MG63 (cell line): ENCODE measurements at regions not wholly inside any gene's neighbourhood (a gene's known extent, or its start where the extent isn't known, plus 50 kb on each side); places are given as distances from the start of the nearest gene placed in this dataset.

Source experiments
- DNase-seq: peaks from one replicate; pipeline ENCODE4 v3.0.0-alpha.2; 2020
- H3K27me3 ChIP-seq: fragments of 250-450 bp; sonication (Bioruptor Pico); 2 replicates; pipeline ENCODE4 v1.5.1; 2020; ENCODE audit warnings: mild to moderate bottlenecking, moderate library complexity
- H3K36me3 ChIP-seq: fragments of 250-450 bp; sonication (Bioruptor Pico); 2 replicates; pipeline ENCODE4 v1.5.1; 2020; ENCODE audit warnings: mild to moderate bottlenecking, moderate library complexity
- H3K4me3 ChIP-seq: fragments of 250-450 bp; sonication (Bioruptor Pico); 2 replicates; pipeline ENCODE4 v1.5.1; 2020; ENCODE audit warnings: mild to moderate bottlenecking, moderate library complexity
- H3K9me3 ChIP-seq: fragments of 250-450 bp; sonication (Bioruptor Pico); 2 replicates; pipeline ENCODE4 v1.5.1; 2020; ENCODE audit warnings: mild to moderate bottlenecking, moderate library complexity

DNA sequence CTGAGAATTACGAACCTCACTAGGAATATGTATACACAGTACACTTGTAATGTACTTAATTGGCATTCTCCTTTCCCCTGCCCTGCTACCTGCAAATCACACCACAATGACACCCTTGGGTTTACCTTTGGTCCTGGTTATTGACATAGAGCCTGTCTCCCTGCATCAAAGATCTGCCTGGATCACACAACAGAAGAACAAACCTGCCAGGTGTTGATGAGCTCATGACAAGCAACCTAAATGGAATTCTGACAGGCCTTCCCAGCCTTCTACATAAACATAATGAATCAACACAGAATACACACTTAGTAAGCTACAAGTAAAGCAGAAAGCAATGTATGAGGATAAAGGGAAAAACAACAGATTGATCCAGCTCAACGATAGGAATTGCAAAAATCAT is 95.6 kb downstream of the HDGFL1 start:
- no peak overlapping the region for H3K4me3 ChIP-seq
- H3K9me3 ChIP-seq: no peaks in the 10 kb centered on the region
- H3K27me3 ChIP-seq: no peaks in the 10 kb centered on the region
- DNase-seq: no peak
- no peaks in the 10 kb centered on the region for H3K36me3 ChIP-seq

DNA sequence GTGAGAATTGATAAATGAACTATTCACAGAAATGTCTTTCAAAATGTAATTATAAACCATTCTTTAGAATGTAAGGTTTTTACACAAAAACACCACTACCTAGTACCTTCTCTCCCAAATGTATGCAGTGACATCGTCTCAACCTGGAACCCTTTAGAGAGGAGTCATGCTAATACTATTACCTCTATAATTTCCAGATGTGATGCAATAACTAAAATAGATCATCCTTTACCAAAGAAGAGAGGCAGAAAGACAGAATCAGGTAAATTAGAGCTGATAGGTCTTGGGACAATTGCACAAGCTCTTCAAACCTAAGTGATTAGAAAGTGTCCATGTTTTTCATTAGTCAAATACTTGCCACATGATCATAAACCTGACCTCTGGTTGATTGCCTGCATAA is 96.7 kb downstream of the HDGFL1 start:
- H3K27me3 ChIP-seq: no peaks in the 10 kb centered on the region
- H3K9me3 ChIP-seq: no peaks in the 10 kb centered on the region
- H3K4me3 ChIP-seq: no peak overlapping the region
- no peaks in the 10 kb centered on the region for H3K36me3 ChIP-seq
- DNase-seq: no peak

DNA sequence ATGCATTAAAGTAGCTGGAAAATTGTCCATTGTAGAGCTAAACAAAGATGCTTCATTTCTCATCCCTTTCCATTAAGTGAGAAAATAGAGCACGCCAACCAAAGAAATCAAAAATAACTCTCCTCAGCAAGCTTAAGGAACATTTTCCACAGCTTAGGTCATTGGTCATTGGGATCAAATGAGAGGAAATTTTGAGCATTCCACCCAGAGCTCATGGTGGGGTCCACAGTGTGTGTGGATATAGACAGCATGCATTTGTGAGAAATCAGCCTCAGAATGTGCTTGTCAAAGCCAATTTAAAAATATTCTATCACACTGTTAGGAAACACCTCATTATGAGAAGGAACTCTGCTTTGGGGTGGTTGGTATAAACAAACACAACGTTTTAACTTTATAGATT is 97.2 kb downstream of the HDGFL1 start:
- Histone ChIP-seq H3K9me3 (no peaks in the 10 kb centered on the region), H3K36me3 (no peaks in the 10 kb centered on the region), H3K27me3 (no peaks in the 10 kb centered on the region), H3K4me3 (no peak overlapping the region)
- DNase-seq: no peak

DNA sequence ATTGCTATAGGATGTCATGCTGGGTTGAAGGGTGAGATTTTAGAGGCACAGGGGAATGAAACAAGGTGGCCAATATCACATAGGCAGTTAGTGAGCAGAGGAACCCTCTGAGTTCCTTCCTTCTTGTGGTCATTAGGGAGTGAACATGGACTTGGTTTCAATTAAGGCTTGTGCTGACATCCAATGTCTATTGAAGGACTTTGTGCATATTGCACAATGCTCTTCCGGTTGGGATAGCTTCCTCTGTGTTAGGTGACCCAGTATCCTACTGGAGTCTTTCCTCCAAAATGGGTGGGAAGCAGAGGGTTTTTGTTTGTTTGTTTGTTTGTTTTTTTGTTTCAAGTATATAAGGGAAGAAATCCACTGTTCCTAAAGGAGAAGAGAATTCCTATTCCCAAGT is 98.5 kb downstream of the HDGFL1 start:
- H3K27me3 ChIP-seq: no peaks in the 10 kb centered on the region
- DNase-seq: no peak
- H3K36me3 ChIP-seq: no peaks in the 10 kb centered on the region
- H3K9me3 ChIP-seq: no peaks in the 10 kb centered on the region
- no peak overlapping the region for H3K4me3 ChIP-seq

DNA sequence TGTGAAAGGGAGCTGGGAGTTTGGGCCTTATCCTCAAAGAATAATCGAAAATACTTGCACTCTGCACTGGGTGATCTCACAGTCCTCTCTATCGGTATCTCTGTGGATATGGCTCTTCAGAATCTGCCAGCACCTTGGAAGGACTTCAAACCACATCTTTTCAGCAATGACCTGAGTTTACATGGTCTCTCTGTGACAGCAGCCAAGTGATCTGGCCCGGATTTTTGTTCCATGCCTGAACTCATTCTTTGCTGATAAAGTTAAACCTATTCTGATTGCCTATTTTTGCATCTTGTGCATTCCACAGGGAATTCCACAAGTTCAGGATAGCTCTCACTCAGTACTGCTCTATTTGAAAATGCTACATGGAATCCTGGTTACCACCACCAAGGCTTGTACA is 98.9 kb downstream of the HDGFL1 start:
- Histone ChIP-seq H3K9me3 (no peaks in the 10 kb centered on the region), H3K4me3 (no peak overlapping the region)
- no peak for DNase-seq

DNA sequence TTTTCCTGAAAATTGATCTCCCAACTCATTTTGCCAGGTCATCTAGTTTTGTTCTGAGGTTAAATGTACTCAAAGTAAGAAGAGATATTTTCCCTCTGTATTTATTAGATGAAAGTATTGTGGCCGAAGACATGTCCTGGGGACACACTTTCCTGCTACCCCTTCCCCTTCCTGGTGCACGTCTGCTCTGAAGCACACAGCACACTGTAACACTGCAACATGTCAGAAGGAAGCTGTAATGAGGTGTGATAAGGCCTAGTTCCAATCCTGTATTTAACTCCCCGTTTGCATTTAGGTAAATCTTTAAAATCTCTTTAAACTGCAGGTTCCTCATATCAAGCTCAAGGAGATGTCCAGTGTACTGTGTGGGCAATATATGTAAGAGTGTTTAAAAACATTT is 99.4 kb downstream of the HDGFL1 start:
- Histone ChIP-seq H3K27me3 (no peaks in the 10 kb centered on the region), H3K4me3 (no peak overlapping the region), H3K9me3 (no peaks in the 10 kb centered on the region), H3K36me3 (no peaks in the 10 kb centered on the region)
- DNase-seq: no peak

More for the DNA sequence above, 98.9 kb downstream of the HDGFL1 start:
- no peaks in the 10 kb centered on the region for H3K36me3 ChIP-seq
- H3K27me3 ChIP-seq: no peaks in the 10 kb centered on the region

DNA sequence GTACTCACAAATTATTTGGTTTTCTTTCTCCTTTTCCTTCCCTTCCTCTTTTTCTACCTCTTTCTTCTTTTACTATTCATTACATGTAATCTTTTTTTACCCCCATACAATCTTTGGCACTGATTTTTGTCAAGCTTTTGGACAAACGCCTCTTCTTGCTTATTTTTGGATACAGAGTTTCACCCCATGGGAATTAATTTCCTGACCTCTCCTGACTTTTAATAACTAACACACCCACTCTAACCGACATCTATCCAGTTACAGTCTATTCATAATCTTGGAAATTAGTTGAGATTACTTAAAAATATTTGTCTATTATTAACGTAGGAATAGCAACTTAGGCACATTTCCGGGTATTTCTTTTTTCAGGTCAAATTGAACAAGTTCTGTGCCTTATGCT is 101.2 kb downstream of the HDGFL1 start:
- Histone ChIP-seq H3K27me3 (no peaks in the 10 kb centered on the region), H3K9me3 (no peaks in the 10 kb centered on the region), H3K4me3 (no peak overlapping the region), H3K36me3 (no peaks in the 10 kb centered on the region)
- DNase-seq: no peak

DNA sequence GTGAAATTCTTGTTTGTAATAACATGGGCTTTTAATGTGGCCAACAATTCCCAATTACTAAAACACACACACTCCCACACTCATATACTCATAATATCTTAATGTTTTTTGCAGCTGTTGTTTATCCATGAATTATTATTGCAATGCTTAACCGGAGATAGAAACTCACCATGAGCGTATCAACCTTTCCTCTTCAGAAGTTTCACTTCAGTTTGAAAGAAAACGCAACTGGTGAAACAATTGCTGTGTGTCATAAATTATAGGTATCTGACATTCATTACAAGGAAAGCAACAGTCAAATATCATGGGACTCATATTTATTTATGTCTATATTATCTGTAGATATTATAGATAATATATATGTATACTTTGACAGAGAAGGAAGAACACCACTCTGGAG is 104.1 kb downstream of the HDGFL1 start:
- Histone ChIP-seq H3K27me3 (no peaks in the 10 kb centered on the region), H3K4me3 (no peak overlapping the region), H3K9me3 (no peaks in the 10 kb centered on the region), H3K36me3 (no peaks in the 10 kb centered on the region)
- no peak for DNase-seq

DNA sequence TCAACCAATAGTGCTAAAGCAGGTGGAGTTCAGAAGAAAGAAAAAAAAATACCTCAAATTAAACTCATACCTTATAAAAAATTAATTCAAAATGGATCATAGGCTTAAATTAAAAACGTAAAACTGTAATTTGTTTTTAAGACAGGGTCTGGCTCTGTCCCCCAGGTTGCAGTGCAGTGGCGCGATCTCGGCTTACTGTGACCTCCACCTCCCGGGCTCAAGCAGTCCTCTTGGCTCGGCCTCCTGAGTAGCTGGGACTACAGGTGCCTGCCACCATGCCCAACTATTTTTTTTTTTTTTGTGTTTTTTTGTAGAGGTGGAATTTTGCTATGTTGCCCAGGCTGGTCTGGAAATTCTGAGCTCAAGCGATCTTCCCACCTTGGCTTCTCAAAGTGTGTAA is 111.6 kb downstream of the HDGFL1 start:
- H3K27me3 ChIP-seq: no peaks in the 10 kb centered on the region
- no peak overlapping the region for H3K4me3 ChIP-seq
- no peaks in the 10 kb centered on the region for H3K9me3 ChIP-seq
- no peaks in the 10 kb centered on the region for H3K36me3 ChIP-seq
- DNase-seq: no peak

DNA sequence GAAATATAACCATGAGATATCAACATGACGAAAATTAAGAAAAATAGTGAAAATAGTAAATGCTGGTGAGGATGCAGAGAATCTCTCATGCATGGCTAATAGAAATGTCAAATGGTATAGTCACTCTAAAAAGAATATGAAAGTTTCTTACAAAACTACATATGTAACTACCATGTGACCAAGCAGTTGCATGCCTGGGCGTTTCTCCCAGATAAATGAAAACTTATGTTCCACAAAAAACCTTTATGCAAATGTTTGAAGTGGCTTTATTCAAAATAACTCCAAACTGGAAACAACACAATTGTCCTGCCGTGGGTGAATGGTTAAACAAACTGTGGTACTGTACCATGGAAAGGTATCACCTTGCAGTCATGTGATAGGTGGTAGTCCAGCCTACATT is 112.4 kb downstream of the HDGFL1 start:
- no peaks in the 10 kb centered on the region for H3K9me3 ChIP-seq
- H3K36me3 ChIP-seq: no peaks in the 10 kb centered on the region
- no peak for DNase-seq
- H3K27me3 ChIP-seq: no peaks in the 10 kb centered on the region
- no peak overlapping the region for H3K4me3 ChIP-seq

DNA sequence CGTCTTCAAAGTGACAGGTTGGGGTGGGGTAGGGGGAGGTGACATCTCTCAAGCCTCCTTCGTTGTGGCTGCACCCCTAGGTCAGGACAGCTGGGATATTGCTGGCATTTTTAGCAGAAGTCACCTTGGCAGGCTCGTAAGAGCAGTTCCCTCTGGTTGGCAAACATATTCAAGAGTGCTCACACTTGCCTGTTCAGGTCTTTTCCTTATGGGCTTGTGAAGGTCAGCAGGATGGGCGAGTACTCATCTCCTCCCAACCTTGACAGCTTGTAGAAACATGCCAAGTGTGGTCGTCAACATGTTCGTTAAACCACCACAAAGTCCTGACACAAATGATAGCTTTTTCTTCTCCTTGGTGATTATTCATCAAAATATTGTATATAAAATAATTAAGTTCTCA is 113.6 kb downstream of the HDGFL1 start:
- Histone ChIP-seq H3K27me3 (no peaks in the 10 kb centered on the region), H3K9me3 (no peaks in the 10 kb centered on the region), H3K36me3 (no peaks in the 10 kb centered on the region), H3K4me3 (no peak overlapping the region)
- DNase-seq: no peak

DNA sequence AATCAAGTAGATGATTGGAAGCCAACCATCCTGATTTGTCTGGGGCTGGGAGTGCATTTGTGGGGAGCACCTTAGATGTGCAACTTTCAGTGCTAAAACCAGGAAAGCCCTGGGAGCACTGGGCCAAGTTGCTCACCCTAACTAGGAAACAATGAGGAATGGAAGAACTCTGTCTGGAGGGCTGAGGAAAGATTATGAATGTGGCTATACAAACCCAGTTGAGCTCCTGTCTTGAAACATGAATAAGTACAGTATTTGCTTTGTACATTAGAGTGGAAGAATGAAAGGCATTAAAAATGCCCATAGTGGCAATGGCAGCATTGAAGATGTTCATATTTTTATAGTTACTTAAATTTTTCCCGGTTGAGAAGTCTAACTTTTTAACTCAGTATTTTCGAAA is 121.1 kb downstream of the HDGFL1 start:
- DNase-seq: no peak
- Histone ChIP-seq H3K9me3 (no peaks in the 10 kb centered on the region), H3K27me3 (no peaks in the 10 kb centered on the region), H3K36me3 (no peaks in the 10 kb centered on the region), H3K4me3 (no peak overlapping the region)

DNA sequence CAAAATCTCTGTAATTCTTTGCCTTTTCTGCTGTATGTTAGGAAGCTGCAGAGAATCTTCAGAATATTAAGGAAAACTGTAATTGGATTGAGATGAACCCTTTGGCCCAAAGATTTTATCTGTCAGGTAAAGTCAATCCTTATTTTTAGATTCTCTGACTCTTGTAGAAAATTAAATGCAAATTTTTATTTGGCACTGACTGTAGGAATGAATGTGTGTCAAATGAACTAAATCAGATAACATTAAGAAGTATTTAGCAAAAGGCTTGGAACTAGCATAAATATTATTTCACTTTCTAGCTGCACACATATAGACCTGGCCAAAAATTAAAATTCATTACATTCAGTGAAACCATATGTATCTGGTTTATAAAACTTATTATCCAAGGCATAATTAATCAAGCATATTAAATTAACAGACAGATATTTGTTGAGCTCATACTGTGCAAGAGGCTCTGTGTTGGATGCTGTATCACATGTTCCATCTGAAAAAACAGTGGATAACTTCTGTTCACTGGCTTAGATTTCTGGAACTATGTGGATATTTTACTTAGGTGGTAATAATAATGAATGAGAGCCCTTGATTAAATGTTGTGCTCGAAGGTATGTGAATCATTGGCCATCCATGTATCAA is 124.8 kb downstream of the HDGFL1 start:
- no peak for DNase-seq

DNA sequence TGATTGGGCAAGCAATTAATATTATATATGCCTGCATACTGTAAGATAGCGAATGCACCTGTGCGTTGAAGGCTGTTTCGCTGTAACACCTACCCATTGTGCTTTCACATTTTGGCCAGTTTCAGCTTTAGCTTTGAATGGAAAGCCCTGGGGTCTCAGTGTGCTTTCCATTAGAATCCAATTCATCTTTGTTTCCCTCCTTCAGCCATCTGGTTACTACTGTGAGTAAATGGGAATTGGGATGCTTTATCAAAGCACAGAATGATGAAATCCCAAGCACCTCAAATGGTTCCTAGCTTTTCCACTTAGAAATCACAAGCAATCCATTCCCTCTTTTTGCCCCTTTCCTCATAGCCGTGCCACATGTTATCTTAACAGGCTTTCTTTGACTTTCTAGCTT is 127.1 kb downstream of the HDGFL1 start:
- Histone ChIP-seq H3K4me3 (no peak overlapping the region), H3K27me3 (no peaks in the 10 kb centered on the region), H3K9me3 (no peaks in the 10 kb centered on the region), H3K36me3 (no peaks in the 10 kb centered on the region)
- no peak for DNase-seq

More for the DNA sequence above, 124.8 kb downstream of the HDGFL1 start:
- Histone ChIP-seq H3K4me3 (no peak overlapping the region), H3K9me3 (no peaks in the 10 kb centered on the region), H3K27me3 (no peaks in the 10 kb centered on the region), H3K36me3 (no peaks in the 10 kb centered on the region)

DNA sequence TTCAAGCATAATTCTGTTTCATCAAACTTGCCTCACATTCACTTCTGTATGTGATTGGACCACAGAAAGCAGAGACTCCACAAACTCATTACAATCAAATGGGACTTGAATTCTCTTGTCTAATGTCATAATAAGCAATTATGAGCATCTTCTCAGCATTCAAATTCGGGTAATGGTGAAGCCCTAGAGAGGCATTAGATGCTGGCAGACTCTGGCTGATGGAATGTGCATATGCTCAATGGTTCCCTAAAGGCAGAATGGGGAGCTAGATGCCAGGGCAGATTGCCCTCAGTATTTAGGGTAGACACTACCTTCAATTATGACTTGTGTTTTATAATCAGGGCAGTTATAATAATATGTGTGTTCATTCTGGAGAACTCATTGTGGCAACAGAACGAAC is 127.9 kb downstream of the HDGFL1 start:
- no peaks in the 10 kb centered on the region for H3K9me3 ChIP-seq
- no peak overlapping the region for H3K4me3 ChIP-seq
- no peak for DNase-seq
- H3K36me3 ChIP-seq: no peaks in the 10 kb centered on the region
- no peaks in the 10 kb centered on the region for H3K27me3 ChIP-seq

DNA sequence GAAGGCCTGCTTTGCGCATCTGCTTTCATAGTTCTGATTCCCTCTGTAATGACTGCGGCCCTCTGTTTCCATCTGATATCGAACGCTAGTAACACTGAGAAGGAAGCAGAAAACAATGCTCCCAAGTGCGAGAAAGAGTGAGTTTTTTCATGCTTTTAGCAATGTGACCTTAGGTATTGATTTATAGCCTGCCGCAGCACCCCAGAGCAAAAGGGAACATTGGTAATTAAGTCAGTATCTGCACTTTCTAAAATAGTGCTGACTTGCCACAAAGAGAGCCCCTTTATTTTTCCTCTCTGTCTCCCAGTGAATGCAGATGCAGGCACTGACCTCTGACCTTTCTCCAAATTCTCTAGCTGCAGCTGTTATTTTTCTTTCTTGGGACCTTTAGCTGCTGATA is 129.8 kb downstream of the HDGFL1 start:
- H3K36me3 ChIP-seq: no peaks in the 10 kb centered on the region
- H3K9me3 ChIP-seq: no peaks in the 10 kb centered on the region
- H3K27me3 ChIP-seq: no peaks in the 10 kb centered on the region
- DNase-seq: no peak
- no peak overlapping the region for H3K4me3 ChIP-seq

DNA sequence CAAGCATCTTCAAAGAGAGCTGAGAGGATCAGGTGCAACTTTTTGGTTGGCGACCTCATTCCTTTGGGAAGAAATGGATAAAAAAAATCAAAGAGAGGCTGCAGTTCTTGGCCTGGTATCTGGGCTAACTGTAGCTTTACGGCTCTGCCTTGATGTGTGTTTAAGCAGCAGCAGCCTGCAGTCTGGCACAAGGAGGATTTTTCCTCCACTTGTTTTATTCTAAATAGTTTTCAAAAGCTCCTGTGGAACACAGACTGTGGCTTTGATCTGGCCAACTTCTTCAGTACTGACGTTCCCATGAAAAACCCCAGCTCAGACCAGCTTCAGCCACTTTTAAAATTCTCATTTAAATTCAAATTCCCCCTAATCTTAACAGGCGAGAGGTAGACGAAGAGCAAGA is 137.3 kb downstream of the HDGFL1 start:
- H3K36me3 ChIP-seq: no peaks in the 10 kb centered on the region
- no peak for DNase-seq
- H3K27me3 ChIP-seq: no peaks in the 10 kb centered on the region
- no peaks in the 10 kb centered on the region for H3K9me3 ChIP-seq
- H3K4me3 ChIP-seq: no peak overlapping the region

DNA sequence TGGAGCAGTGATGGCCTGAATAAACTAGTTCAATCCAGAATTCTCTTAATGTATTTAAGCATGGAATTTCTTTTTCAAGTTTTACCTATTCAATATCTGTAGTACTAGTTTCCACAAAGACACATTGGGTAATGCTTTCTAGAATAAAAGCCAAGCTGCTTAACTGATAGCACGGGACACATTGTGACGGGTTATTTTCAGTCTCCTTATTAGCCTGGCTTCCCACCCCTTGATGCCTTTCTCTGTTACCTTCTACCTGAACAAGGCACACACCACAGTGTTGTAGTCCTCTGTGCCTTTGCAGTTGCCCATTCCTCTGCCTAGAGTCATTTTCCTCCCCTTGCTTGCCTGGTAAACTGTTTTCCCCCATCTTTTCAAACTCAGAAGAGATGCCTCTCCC is 139.1 kb downstream of the HDGFL1 start:
- no peaks in the 10 kb centered on the region for H3K9me3 ChIP-seq
- H3K27me3 ChIP-seq: no peaks in the 10 kb centered on the region
- no peak overlapping the region for H3K4me3 ChIP-seq
- no peaks in the 10 kb centered on the region for H3K36me3 ChIP-seq
- DNase-seq: no peak

DNA sequence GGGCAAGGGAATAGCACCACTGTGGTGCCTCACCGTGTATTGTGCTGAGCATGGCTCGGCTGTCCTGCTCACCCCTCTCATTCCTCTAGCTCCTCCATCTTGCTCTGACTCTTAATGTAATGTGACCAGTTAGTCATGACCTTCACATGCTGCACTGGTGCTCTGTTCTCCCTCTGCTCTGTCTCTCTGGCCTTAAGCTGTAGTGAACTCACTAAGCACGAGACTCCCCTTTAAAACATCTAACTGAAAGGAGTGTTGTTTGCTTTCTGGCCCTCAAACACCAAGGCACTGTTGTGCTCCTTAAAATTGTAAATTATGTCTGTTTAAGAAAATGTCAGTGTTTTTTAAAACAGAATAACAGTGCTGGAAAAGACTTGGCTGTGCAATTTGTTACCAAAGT is 140.4 kb downstream of the HDGFL1 start:
- no peaks in the 10 kb centered on the region for H3K9me3 ChIP-seq
- DNase-seq: no peak
- no peaks in the 10 kb centered on the region for H3K36me3 ChIP-seq
- no peaks in the 10 kb centered on the region for H3K27me3 ChIP-seq
- H3K4me3 ChIP-seq: no peak overlapping the region
